GM19452 (cell line): ENCODE measurements at regions not wholly inside any gene's neighbourhood (a gene's known extent, or its start where the extent isn't known, plus 50 kb on each side); places are given as distances from the start of the nearest gene placed in this dataset.

Experiments
- ATAC-seq: cut with Tn5 transposase; IDR thresholded peaks from one replicate; pipeline ENCODE4 v1.9.1; 2021; ENCODE audit not compliant: unreplicated experiment

- ATAC-seq = no peak
These were observed 226.0 kb upstream of the TSHZ2 start for GRCh38 chr20:52746190-52746589.

GRCh38 chr20:52744441-52744840, 227.7 kb upstream of the TSHZ2 start:
- ATAC-seq = no peak

DNA sequence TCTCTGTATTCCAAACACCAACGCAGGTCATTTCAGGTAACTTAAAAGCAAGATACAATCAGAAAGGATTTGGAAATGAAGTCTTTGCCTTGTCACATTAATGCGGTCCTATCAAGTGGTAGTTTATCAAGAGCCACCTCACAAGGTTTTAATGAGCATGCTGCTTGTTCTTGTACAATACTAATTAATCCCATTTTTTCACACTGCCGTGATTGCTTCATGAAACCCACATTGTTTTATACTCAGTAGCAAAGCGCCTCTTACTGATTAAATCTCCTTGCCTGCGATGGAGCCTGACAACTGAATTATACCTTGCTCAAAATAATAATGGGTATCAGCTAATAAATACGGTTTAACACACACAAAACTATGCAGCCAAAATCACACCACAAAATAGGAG, 234.1 kb upstream of the TSHZ2 start:
- ATAC-seq = no peak

DNA sequence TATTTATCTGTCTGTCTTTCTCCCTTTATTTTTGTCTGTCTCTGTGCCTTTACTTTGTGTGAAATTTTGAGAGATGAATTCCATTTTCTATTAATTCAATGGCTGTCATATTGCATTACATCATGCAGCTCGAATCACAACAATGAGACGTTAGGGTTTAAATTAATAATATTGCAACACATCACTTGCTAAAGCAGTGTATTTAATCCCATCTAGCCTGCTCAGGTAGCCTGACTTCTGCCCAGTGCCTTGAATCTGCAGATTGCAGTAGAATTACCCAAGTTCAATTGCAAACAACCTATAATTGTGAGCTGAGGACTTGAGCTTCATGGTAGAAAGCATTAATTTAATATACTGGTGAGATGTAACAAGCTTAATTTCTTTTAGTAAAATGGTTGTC, 235.7 kb upstream of the TSHZ2 start:
- ATAC-seq = no peak

DNA sequence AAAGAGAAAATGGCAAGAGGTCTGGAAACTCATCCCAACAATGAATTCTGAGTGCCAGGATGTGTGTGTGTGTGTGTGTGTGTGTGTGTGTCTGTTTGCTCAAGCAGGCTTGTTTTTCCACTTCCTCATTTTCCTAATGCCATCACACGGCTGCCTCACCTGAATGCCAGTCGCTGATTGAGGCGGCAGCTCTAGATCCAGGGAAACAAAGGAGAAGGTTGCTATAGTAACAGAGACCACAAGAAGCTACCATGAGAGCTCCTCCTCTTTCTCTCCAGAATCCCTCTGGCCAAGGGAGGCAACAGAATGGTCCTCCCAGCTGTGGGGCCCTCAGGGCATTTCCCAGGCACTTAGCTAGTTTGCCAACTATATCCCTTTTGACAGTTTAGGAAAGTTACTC, 241.1 kb upstream of the TSHZ2 start:
- ATAC-seq = no peak

GRCh38 chr20:52727740-52728456, 244.3 kb upstream of the TSHZ2 start:
- ATAC-seq = no peak

DNA sequence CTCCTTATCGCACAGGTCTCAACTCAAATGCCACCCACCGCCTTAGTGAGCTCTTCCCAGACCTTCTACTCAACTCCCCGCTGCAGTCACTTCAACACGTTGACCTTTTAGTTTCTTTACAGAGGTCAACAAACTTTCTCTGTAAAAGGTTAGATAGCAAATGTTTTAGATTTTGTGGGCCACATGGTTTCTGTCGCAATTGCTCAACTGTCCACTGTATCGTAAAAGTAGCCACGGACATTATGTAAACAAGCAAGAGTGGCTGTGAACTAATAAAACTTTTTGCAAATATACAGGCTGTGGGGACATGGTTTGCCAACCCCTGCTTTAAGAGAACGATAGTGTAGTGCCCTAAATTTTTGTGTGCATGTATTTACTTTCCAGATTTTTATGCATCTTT, 247.6 kb upstream of the TSHZ2 start:
- no peak for ATAC-seq

DNA sequence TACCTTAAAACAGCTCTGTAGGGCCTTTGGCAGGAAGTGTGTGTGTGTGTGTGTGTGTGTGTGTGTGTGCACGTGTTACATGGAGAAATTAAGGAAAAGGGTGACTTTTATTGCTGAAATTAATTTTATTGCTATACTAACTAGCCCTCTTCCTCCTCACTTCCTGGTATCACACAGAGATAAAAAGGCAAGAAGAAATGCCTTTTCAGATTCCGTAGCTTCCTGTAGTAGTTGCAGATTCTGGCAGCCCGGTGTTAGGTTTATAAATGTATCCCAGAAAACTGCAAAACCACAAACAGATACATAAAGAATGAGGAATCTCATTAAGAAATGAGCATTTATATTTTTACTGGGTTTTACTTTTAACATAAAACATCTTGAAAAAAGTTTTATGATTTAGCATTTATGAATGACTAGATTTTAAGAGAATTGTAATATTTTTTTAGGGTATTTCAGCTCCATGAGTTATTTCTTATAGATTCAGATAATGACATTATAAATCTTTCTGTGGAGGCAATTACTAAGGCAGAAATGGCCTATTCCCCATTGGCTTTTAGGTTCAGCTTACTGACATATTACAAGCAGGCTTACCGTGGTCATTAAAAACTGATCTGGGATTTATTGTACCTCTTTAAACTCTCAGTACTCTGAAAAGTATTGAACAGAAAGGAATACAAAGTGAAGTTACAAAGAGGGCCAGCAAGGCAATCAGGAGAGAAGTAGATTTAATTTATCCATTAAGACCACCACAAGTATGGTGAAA, 249.1 kb upstream of the TSHZ2 start:
- ATAC-seq = no peak

DNA sequence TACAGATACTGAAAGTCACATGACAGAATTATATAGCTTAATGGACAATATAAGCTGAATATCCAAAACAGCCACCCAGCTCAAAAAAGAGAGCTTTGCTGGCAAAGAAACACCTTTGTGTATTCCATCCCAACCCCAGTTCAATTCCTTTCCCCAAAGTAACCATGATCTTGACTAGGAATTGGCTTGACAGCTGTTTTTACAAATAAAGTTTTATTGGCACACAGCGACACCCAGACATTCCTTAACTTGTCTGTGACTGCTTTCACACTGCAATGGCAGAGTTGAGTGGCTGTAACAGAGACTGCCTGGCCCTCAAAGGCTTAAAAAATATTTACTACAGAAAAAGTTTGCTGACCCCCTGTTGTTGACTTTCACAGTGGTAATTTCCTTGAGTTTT, 264.0 kb upstream of the TSHZ2 start:
- ATAC-seq = no peak

GRCh38 chr20:52704553-52704952, 267.6 kb upstream of the TSHZ2 start:
- ATAC-seq = no peak

DNA sequence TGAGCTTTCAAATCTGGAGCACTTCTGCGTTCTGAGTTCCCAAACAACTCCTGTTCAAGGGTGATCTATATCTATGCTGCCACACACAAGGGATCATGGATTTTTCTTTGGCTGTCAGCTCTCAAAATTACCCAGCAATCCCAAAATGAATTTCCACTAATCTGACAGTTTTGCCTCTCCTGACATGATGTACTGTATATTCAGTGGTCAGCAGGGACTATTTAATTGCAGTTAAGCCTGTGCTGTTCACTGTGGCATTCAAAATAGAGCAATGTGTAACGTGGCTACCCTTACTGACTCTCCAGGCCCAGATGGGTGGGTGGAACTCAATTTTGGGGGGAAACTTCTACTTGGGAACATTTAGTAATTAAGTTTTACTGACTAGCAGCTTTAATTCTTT, 283.8 kb upstream of the TSHZ2 start:
- ATAC-seq = no peak

DNA sequence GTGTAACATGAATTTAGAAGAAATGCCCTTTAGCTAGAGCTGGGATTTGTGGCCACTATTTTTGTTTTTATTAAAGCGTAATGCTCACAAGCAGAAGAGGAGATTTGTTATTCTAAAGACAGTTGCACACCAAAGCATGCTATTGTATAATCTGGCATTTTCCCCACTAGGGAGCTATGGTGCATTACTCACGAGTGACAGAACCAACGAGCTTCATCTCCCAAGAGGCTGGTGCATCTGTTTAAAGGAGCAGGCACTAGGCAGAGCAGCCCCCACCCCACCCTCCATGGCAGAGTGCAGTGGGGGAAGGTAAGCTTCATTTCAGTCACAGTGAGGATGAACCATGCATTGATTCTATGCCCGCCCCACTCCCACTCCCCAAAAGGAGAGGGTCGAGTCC, 287.3 kb upstream of the TSHZ2 start:
- no peak for ATAC-seq

GRCh38 chr20:52684176-52684575, 288.0 kb upstream of the TSHZ2 start:
- ATAC-seq = no peak

- ATAC-seq = no peak
These were observed 288.4 kb upstream of the TSHZ2 start for GRCh38 chr20:52683761-52684160.

- no peak for ATAC-seq
These were observed 289.9 kb upstream of the TSHZ2 start for GRCh38 chr20:52682237-52682636.

DNA sequence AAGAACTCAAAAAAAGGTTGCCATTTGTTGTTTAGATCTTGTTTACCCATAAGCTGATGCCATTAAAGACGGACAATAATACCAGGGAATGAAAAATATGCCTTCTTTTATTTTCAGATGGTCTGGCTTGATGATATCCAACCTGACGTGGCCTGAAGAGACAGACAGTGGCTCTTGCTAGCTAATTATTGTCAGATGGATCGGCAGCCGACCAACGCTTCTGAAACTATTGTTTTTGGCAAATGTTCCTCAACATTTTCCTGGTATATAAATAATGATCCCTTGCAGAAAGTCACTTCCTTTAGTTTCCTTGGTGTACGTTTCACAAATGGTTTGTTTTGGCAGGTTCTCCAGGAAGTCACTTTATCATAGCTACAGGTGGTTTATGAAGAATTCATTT, 290.9 kb upstream of the TSHZ2 start:
- ATAC-seq = no peak

- no peak for ATAC-seq
These were observed 294.9 kb upstream of the TSHZ2 start for GRCh38 chr20:52677216-52677615.

GRCh38 chr20:52676283-52676995, 295.7 kb upstream of the TSHZ2 start:
- no peak for ATAC-seq

DNA sequence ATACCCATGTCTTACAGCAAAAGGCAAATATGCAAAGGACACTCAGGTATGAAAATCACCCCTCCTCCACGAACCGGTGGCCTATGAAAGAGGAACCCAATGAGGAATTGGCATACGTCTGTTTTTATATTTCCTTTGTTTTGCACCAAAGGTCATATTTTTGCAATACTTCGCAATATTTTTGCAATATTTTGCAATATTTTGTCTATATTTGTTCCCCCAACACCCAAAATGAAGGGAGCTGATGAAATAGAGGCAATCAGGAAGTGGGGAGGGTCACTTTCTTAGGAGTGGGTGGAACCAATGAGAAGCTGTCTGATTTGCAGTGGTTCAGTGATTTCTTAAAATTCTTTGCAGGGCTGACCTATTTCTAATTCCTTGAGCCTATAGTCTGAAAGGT, 296.8 kb upstream of the TSHZ2 start:
- ATAC-seq = no peak

DNA sequence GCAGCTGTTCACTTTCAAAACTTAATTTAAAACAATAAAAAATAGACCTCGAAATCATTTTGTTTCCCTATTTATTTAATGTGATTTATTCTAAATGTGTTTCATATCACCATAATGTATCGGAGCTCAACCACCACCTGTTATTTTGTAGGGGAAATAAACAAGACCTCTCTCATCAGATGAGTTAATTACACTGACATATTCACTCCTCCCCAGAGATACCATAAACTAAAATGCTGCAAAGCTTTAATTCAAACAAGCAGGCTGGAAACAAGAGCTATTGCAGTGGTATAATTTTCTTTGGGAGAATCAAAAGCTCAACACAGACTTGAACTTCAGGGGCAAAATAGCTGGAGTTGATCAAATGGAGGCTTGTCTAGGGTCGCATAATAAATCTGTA, 303.5 kb upstream of the TSHZ2 start:
- ATAC-seq = no peak

- ATAC-seq = no peak
These were observed 304.8 kb upstream of the TSHZ2 start for GRCh38 chr20:52667358-52667757.

DNA sequence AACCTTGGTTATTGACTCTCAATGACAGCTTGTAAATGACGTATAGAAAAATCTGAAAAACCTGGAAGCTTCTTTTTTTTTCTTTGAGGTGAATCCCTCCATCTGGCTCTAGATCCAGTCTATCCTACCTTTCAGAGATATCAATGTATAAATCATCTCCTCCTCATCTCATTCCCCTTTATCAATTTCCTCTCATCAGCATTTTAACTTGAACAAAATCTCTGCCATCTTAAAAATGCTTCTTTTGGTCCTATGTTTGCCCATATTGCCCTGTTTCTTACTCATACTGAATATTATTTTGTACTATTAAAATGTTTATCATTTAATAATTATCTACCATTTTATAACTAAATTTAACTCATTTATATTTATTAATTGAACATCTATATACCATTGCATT, 306.7 kb upstream of the TSHZ2 start:
- ATAC-seq = no peak
